NT2/D1 (cell line): ENCODE measurements at regions not wholly inside any gene's neighbourhood (a gene's known extent, or its start where the extent isn't known, plus 50 kb on each side); places are given as distances from the start of the nearest gene placed in this dataset.

Experiments
- YY1 ChIP-seq: IDR thresholded peaks from 2 replicates; pipeline ENCODE4 v1.6.1; 2011; ENCODE audit not compliant: insufficient read length, insufficient read depth
- ZNF274 ChIP-seq: IDR thresholded peaks from 2 replicates; pipeline ENCODE4 v1.6.1; 2011; ENCODE audit warnings: mild to moderate bottlenecking, low read depth, low read length

GRCh38 chr22:49303781-49304461, 523.8 kb downstream of the BRD1 start:
- TF ChIP-seq YY1 = no peak
- TF ChIP-seq ZNF274 = no peak
